ENCODE measurements at regions not wholly inside any gene's neighbourhood (a gene's known extent, or its start where the extent isn't known, plus 50 kb on each side); places are given as distances from the start of the nearest gene placed in this dataset.

DNA sequence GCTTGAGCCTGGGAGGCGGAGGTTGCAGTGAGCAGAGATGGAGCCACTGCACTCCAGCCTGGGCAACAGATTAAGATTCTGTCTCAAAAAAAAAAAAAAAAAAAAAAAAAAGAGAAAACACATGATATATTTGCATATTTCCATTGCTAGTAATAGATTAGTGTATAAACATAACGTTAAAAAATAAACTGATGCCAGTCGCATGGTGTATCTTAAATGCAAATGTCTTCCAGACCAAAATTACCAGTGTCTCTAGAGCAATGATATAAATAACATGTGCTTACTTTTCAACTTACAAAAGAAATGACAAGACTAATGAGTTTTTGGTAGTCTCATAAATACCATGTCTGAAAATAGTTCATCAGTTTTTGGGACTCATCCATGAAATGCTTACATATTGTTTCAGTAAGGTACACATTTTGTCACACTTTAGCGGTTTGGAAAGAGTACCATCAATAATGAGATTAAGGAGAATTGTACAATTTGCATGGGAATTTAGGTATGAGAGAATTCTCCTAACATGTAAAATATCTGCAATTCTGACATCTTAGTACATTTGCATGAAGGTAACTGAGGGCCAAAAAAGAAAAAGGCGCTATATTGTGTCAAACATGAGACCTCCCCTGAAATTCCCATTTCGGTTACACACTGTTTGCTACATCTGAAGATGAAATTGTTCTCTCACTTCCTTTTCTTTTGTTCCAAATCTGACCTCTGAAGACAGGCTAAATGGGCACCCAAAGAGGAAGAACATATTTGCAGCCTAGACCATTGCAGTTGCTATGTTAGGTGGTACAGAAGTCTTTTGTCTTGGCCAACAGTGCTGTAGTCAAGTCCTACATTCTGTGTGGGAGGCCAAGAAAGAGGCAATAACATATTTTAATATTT lies 51.5 kb upstream of the PIP4K2A start:
- DNase-seq: no peak

DNA sequence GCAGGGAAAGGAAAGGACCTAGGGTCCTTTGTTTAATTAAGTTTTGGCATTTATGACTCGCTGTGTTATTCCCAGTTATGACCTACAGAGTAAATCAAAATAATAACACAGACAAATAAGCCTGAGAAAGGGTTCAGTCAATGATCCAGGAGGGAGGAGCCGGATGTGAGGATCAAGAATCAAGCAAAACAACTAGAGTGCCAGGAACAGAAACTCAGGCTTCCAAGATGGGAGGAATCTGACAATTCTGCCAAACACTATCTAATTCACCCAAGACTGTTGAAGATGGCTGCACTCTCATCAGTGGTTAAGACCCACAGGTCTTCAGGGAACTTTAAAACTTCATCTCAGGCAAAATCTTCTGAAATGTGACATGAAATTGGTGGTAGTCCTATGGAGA lies 50.3 kb upstream of the PIP4K2A start:
- DNase-seq: no peak
